ENCODE measurements at regions not wholly inside any gene's neighbourhood (a gene's known extent, or its start where the extent isn't known, plus 50 kb on each side); places are given as distances from the start of the nearest gene placed in this dataset.

DNA sequence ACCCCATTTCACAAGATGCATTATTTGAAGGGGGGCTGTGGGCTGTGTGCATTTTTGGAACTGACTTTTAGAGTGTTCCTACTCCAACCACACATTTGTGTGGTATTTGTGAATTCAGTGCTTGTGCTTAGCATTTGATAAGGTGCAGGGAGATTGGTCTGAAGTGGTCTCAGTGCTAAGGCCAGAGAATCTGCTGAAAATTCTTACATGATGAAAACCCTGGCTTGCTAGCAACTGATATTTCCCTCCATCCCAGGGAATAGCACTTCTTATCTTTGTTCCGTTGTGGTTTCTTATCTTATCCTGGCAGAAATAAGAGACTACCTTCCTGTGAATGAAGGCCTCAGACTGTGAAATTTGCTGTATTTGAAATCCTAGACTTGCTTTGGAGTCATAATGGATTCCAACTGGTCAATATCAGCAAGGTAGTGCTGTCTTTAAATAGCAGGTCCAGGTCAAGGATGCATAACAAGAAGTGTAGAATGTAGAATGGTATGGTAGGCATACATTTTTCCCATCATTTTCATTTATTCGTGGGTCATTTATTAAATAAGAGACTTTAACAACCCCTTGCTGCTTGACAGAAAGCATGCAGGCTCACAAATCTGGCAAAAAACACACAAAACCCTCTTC is 986.9 kb downstream of the REEP3 start:
- no peak for DNase-seq
- no peaks in the 10 kb centered on the region for H3K36me3 ChIP-seq
- no peak overlapping the region for H3K27ac ChIP-seq
- no peaks in the 10 kb centered on the region for H3K27me3 ChIP-seq
- TF ChIP-seq, protein P1, sequence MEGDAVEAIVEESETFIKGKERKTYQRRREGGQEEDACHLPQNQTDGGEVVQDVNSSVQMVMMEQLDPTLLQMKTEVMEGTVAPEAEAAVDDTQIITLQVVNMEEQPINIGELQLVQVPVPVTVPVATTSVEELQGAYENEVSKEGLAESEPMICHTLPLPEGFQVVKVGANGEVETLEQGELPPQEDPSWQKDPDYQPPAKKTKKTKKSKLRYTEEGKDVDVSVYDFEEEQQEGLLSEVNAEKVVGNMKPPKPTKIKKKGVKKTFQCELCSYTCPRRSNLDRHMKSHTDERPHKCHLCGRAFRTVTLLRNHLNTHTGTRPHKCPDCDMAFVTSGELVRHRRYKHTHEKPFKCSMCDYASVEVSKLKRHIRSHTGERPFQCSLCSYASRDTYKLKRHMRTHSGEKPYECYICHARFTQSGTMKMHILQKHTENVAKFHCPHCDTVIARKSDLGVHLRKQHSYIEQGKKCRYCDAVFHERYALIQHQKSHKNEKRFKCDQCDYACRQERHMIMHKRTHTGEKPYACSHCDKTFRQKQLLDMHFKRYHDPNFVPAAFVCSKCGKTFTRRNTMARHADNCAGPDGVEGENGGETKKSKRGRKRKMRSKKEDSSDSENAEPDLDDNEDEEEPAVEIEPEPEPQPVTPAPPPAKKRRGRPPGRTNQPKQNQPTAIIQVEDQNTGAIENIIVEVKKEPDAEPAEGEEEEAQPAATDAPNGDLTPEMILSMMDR (IDR thresholded peaks at IDR 0.05) = no peak
- no peaks in the 10 kb centered on the region for H3K9me3 ChIP-seq
- intact Hi-C loops (cut with DNase I; ENCODE audit: low total_unique reads) = no loop called here
- no peaks in the 10 kb centered on the region for H3K4me1 ChIP-seq
- no peak overlapping the region for H3K4me3 ChIP-seq

DNA sequence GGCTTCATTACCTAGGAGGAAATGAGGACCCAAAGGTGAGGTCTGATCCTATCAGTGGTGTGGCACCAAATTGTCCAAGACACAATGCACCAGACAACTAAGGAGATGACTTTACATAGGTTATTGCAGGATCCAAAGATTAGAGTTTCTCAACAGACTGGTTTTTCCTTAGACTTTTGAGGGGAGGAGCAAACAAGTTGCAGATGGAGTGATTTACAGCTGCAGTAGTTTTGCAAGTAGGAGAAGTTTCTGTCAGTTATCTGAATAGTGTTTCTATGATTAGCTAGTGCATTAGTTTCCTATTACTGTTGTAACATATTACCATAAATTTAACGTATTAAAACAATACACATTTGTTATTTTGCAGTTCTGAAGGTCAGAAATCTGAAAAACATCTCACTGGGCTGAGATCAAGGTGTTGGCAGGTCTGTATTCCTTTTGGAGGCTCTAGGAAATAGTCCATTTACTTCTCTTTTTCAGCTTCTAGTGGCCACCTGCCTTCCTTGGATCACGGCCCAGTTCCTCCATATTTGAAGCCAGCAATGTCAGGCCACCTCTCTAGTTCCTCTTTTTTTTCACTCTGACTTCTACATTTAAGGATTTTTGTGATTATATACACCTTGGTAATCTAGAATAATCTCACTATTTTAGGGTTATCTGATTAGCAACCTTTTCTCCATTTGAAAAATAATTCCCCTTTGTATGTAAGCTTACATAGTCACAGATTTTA is 994.9 kb downstream of the REEP3 start:
- H3K27ac ChIP-seq = no peak overlapping the region
- DNase-seq = peak in 1 of 2 donors; percentile 45
- TF ChIP-seq, protein P1 (IDR thresholded peaks at IDR 0.05) = no peak

DNA sequence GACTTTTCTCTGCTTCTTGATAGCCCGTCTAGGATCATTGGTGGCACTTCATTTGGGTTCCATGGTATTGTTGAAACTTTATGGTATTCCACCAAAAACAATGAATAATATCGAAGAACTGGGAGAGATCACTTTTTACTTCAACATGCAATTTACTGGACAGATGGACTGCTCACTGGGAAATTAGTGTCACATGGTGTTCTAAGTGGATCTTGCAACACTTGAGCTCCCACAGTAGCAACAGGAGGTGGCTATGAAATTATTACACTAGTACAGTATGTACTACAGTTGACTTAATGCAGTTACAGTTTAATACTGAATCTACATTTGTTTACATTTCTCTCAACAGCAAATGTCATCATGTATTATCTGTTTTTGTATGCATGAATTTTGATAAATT is 997.3 kb downstream of the REEP3 start:
- TF ChIP-seq, protein P1 (IDR thresholded peaks at IDR 0.05) = no peak
- H3K4me3 ChIP-seq = no peak overlapping the region
- H3K27me3 ChIP-seq = no peaks in the 10 kb centered on the region
- H3K36me3 ChIP-seq = no peaks in the 10 kb centered on the region
- H3K9me3 ChIP-seq = no peaks in the 10 kb centered on the region
- H3K27ac ChIP-seq = no peak overlapping the region
- intact Hi-C loops (cut with DNase I; ENCODE audit: low total_unique reads) = no loop called here
- H3K4me1 ChIP-seq = no peaks in the 10 kb centered on the region
- DNase-seq = no peak

More for the DNA sequence above, 994.9 kb downstream of the REEP3 start:
- Histone ChIP-seq H3K4me3 (no peak overlapping the region), H3K36me3 (no peaks in the 10 kb centered on the region), H3K4me1 (no peaks in the 10 kb centered on the region), H3K27me3 (no peaks in the 10 kb centered on the region), H3K9me3 (no peaks in the 10 kb centered on the region)
- intact Hi-C loops (cut with DNase I; ENCODE audit: low total_unique reads) = no loop called here

DNA sequence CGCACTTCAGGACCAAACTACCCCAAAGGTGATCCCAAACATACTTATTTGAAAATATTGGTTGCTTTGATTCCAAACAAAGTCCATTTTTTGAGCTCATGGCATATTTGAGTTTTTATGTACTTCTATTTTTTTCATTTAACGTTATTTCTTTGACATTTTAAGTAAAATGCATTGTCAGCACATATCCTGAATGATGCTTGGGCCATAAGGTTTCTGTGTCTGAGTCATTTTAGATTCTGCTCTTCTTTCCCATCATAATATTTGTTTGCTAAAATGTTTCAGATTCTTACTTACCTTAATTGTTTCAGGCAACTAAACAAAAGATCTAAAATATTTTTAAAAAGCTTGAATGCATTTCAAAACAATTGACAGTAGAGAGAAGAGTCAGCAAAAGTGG is 998.2 kb downstream of the REEP3 start:
- no peak overlapping the region for H3K4me3 ChIP-seq
- TF ChIP-seq, protein P1 (IDR thresholded peaks at IDR 0.05) = no peak
- no peak for DNase-seq
- no peaks in the 10 kb centered on the region for H3K4me1 ChIP-seq
- H3K27me3 ChIP-seq = no peaks in the 10 kb centered on the region
- H3K27ac ChIP-seq = no peak overlapping the region
- H3K36me3 ChIP-seq = no peaks in the 10 kb centered on the region
- intact Hi-C loops (cut with DNase I; ENCODE audit: low total_unique reads) = no loop called here
- H3K9me3 ChIP-seq = no peaks in the 10 kb centered on the region

DNA sequence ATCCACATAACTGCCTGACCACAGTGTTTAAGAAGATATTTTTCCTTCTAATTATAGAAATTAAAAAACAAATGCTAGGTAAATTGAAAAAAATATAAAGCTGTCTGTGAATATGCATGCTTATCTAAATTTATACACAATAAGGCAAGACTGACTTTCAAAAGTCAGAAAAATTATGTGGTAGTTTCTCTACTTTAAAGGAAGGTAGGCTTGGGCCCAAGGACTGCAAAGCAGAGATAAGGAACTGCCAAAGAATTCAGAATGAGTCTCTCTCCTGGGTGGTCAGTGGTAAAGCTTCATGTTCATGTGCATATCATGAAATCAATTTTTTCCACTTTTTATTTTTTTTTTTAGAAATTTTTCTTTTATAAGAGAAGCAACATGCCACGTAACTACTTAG is 998.6 kb downstream of the REEP3 start:
- no peak for DNase-seq
- Histone ChIP-seq H3K4me3 (no peak overlapping the region), H3K4me1 (no peaks in the 10 kb centered on the region), H3K27ac (no peak overlapping the region), H3K27me3 (no peaks in the 10 kb centered on the region), H3K36me3 (no peaks in the 10 kb centered on the region), H3K9me3 (no peaks in the 10 kb centered on the region)
- TF ChIP-seq, protein P1 (IDR thresholded peaks at IDR 0.05) = no peak
- intact Hi-C loops (cut with DNase I; ENCODE audit: low total_unique reads) = no loop called here
